Stomach (tissue), 8 donors: ENCODE measurements at regions not wholly inside any gene's neighbourhood (a gene's known extent, or its start where the extent isn't known, plus 50 kb on each side); places are given as distances from the start of the nearest gene placed in this dataset.

Experiments
- DNase-seq, 2 donors: peaks; one replicate each; pipeline versions ENCODE4 v3.0.0 to v3.0.0-alpha.2; 2013 to 2019
- H3K27ac ChIP-seq, 5 donors: fragments of 200-600 bp in 4 of 5; sonication (generic) in 4 of 5; one replicate each; pipeline ENCODE4 v1.5.1; 2013 to 2019; ENCODE audit warnings: mild to moderate bottlenecking in 1 of 5, moderate library complexity in 1 of 5
- H3K27me3 ChIP-seq, 3 donors: fragments of 200-600 bp; sonication (generic); one replicate each; pipeline ENCODE4 v1.5.1; 2017 to 2019; ENCODE audit warnings: mixed run types in 1 of 3
- H3K36me3 ChIP-seq, 4 donors: fragments of 200-600 bp; sonication (generic); 1 replicate in 3 of 4; 2 replicates in 1 of 4; pipeline ENCODE4 v1.5.1; 2016 to 2019
- H3K4me1 ChIP-seq, 4 donors: fragments of 200-600 bp; sonication (generic); one replicate each; pipeline ENCODE4 v1.5.1; 2016 to 2019
- H3K4me3 ChIP-seq, 4 donors: fragments of 200-600 bp; sonication (generic) in 3 of 4; one replicate each; pipeline ENCODE4 v1.5.1; 2016 to 2019; ENCODE audit warnings: mild to moderate bottlenecking in 1 of 4
- H3K9me3 ChIP-seq, 4 donors: fragments of 200-600 bp; sonication (generic); one replicate each; pipeline ENCODE4 v1.5.1; 2016 to 2019
- CTCF ChIP-seq, 7 experiments: fragments of 450-650 bp in 4 of 7; fragments of 200-600 bp in 3 of 7; sonication (generic) in 3 of 7; IDR thresholded peaks; one replicate each; pipeline ENCODE4 v1.5.1; 2016 to 2019; ENCODE audit warnings: antibody characterized with exemption in 7 of 7, control low read depth in 2 of 7, mild to moderate bottlenecking in 1 of 7
- EP300 ChIP-seq: sonication (generic); formaldehyde crosslinking; IDR thresholded peaks from one replicate; pipeline ENCODE4 v1.6.1; 2017; ENCODE audit warnings: antibody characterized with exemption
- POLR2A ChIP-seq, 4 donors: fragments of 450-650 bp; IDR thresholded peaks; one replicate each; pipeline ENCODE4 v1.6.1; 2016; ENCODE audit warnings: antibody characterized with exemption in 4 of 4, control low read depth in 2 of 4, mild to moderate bottlenecking in 1 of 4, moderate library complexity in 1 of 4
- POLR2AphosphoS5 ChIP-seq, 3 donors: sonication (generic); formaldehyde crosslinking; IDR thresholded peaks; one replicate each; pipeline ENCODE4 v1.6.1; 2016; ENCODE audit warnings: antibody characterized with exemption in 3 of 3
- WGBS, 5 donors: extraction: QIAGEN DNeasy Blood & Tissue Kit in 3 of 5; methylation state at CpG; one replicate each; pipeline versions ENCODE4 v1.1.5 to v1.1.7; 2013 to 2018; 5-methylcytosine and 5-hydroxymethylcytosine counted together
- intact Hi-C: fragments of 100-400 bp; cut with DNase I; formaldehyde crosslinking; loops from one replicate; pipeline ENCODE4 v1.15.1; 2023; ENCODE audit warnings: low total_unique reads
- donor health status: healthy with polysubstance abuse.
- donor health status: Bipolar disorder and iron deficiency.
- donor health status: healthy.

DNA sequence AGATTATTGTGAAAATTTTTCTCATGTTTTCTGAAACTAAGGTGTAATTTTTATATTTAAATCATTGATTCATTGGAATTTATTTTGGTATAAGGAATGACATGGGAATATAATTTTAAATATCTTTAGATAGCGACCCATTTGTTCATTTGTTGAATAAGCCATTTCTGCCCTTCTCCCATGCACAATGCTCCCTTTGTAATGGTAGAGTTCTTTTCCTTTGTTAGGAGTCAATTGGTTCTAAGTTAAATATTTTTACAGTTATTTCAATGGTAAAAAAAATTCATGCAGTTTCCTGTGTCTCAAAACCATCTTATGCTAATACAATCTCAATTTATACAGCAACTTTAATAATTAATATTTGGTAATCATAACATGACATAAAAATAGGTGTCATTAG lies 218.8 kb upstream of the C11orf87 start:
- Histone ChIP-seq H3K4me1 (no peaks in the 10 kb centered on the region), H3K27me3 (no peaks in the 10 kb centered on the region), H3K36me3 (no peaks in the 10 kb centered on the region), H3K27ac (no peak overlapping the region), H3K9me3 (peaks cover 0 to 10% (median 0%) of the 10 kb centered on the region in 4 donors), H3K4me3 (no peak overlapping the region)
- WGBS, 5 donors: 48 to 83% (median 63%) methylated on average over 1 of the region's 1 CpG
- intact Hi-C loops: no loop called here
- no peak for DNase-seq
- TF ChIP-seq POLR2A (IDR thresholded peaks at IDR 0.05): no peak
- TF ChIP-seq POLR2AphosphoS5 (IDR thresholded peaks at IDR 0.05): no peak

DNA sequence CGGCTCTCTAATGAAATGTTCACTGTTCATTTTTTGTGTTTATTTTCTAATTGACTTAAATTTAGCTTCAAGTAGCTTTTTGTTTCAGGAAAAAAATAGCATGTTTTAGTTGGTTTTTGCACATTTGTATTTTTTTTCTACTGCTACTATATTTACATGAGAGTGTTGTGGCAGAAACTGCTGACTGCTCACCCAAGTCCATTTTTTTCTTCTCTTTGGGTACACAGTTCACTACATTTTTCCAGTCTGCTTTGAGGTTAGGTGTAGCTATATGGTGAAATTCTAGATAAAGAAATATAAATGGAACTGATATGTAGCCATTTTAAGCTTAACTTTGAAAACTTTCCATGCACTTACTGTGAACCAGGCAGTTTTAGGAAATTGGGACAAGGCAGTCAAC lies 216.7 kb upstream of the C11orf87 start:
- intact Hi-C loops: no loop called here
- Histone ChIP-seq H3K4me1 (no peaks in the 10 kb centered on the region), H3K27me3 (no peaks in the 10 kb centered on the region), H3K4me3 (no peak overlapping the region), H3K27ac (no peak overlapping the region), H3K36me3 (no peaks in the 10 kb centered on the region), H3K9me3 (peaks cover 0 to 10% (median 0%) of the 10 kb centered on the region in 4 donors)
- TF ChIP-seq EP300 (no peak), POLR2AphosphoS5 (IDR thresholded peaks at IDR 0.05) (no peak), CTCF (IDR thresholded peaks at IDR 0.05) (no peak), POLR2A (IDR thresholded peaks at IDR 0.05) (no peak)
- no peak for DNase-seq
- WGBS, 5 donors: 86 to 95% (median 88%) methylated on average over 1 of the region's 1 CpG

DNA sequence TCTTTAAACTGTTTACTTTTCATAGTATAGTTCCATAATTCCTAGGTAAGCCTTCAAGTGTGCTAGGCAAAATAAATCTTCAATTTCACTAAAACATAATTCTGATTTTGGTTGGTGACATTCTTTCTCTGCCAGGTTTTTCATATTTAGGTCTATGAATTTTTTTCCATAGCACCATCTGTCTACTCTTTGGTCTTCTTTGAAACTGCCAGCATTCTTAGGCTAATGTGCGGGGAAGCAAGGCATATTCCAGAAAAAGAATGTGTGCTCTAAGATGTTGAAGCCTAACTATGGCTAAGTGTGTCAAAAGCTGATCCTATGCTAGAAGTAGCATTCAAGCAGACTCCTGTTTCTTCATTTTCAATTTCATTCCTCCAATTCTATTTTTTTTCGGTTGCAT lies 213.9 kb upstream of the C11orf87 start:
- Histone ChIP-seq H3K9me3 (peaks cover 0 to 10% (median 0%) of the 10 kb centered on the region in 4 donors), H3K4me3 (no peak overlapping the region), H3K4me1 (no peaks in the 10 kb centered on the region), H3K27me3 (no peaks in the 10 kb centered on the region), H3K27ac (no peak overlapping the region), H3K36me3 (no peaks in the 10 kb centered on the region)
- intact Hi-C loops: no loop called here
- TF ChIP-seq POLR2A (IDR thresholded peaks at IDR 0.05): no peak
- no peak for TF ChIP-seq CTCF (IDR thresholded peaks at IDR 0.05)
- no peak for TF ChIP-seq POLR2AphosphoS5 (IDR thresholded peaks at IDR 0.05)
- no peak for TF ChIP-seq EP300
- 40 to 94% (median 62%) methylated on average over 2 of the region's 2 CpGs for WGBS, 5 donors
- no peak for DNase-seq

DNA sequence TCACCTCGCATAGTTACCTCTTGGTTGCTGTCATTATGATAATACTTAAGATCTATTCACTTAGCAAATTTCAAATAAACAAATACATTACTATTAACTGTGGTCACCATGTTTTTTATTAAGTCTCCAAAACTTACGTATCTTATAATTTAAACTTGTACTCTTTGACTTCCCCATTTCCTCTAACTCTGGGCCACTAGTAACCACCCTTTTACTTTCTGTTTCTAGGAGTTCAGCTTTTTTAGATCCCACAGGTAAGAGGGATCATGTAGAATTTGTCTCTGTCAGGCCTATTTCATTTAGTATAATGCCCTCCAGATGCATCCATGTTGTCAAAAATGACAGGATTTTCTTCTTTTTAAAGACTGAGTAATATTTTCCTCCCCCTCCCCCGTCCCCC lies 212.4 kb upstream of the C11orf87 start:
- H3K27ac ChIP-seq: no peak overlapping the region
- intact Hi-C loops: no loop called here
- no peak overlapping the region for H3K4me3 ChIP-seq
- no peaks in the 10 kb centered on the region for H3K36me3 ChIP-seq
- no peaks in the 10 kb centered on the region for H3K4me1 ChIP-seq
- 74 to 92% (median 83%) methylated on average over 2 to 3 of the region's 3 CpGs for WGBS, 5 donors
- TF ChIP-seq POLR2A (IDR thresholded peaks at IDR 0.05) (no peak), POLR2AphosphoS5 (IDR thresholded peaks at IDR 0.05) (no peak), EP300 (no peak), CTCF (IDR thresholded peaks at IDR 0.05) (no peak)
- peaks cover 0 to 10% (median 0%) of the 10 kb centered on the region in 4 donors for H3K9me3 ChIP-seq
- no peaks in the 10 kb centered on the region for H3K27me3 ChIP-seq
- DNase-seq: no peak

GRCh38 chr11:109221190-109221589 lies 200.8 kb upstream of the C11orf87 start:
- Histone ChIP-seq H3K27ac (no peak overlapping the region), H3K4me1 (no peaks in the 10 kb centered on the region), H3K36me3 (no peaks in the 10 kb centered on the region), H3K9me3 (peaks cover 0 to 11% (median 3%) of the 10 kb centered on the region in 4 donors), H3K4me3 (no peak overlapping the region), H3K27me3 (no peaks in the 10 kb centered on the region)
- intact Hi-C loops: no loop called here
- DNase-seq: no peak
- TF ChIP-seq POLR2AphosphoS5 (IDR thresholded peaks at IDR 0.05) (no peak), EP300 (no peak), POLR2A (IDR thresholded peaks at IDR 0.05) (no peak), CTCF (IDR thresholded peaks at IDR 0.05) (no peak)
- 81 to 93% (median 90%) methylated on average over 3 to 5 of the region's 5 CpGs for WGBS, 5 donors
